ENCODE measurements at regions not wholly inside any gene's neighbourhood (a gene's known extent, or its start where the extent isn't known, plus 50 kb on each side); places are given as distances from the start of the nearest gene placed in this dataset.
"Not testable (repeated sequence)": the region's sequence is repeated elsewhere in the genome, so short reads cannot be mapped to it uniquely, and the experiment has no call there.

DNA sequence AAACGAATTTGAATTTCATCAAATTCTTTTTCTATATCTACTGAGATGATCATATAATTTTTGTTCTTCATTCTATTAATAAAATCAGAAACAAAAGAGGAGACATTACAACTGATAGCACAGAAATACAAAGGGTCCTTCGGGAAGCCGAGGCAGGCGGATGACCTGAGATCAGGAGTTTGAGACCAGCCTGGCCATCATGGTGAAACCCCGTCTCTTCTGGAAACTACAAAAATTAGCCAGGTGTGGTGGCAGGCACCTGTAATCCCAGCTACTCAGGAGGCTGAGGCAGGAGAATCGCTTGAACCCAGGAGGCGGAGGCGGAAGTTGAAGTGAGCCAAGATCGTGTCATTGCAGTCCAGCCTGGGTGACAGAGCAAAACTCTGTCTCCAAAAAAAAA, 113.4 kb downstream of the PMAIP1 start:
- intact Hi-C loops (cut with DNase I); ATAC-seq; DNase-seq; H3K4me3 ChIP-seq (ENCODE audit: low read length); H3K4me1 ChIP-seq (ENCODE audit: control insufficient read depth, insufficient read depth, low read length); H3K27me3 ChIP-seq (ENCODE audit: control insufficient read depth, insufficient read depth); H3K9me3 ChIP-seq (ENCODE audit: control insufficient read depth, low read length); H3K27ac ChIP-seq (ENCODE audit: low read length): not testable (repeated sequence)
- WGBS: 92% methylated on average over 9 of the region's 9 CpGs

DNA sequence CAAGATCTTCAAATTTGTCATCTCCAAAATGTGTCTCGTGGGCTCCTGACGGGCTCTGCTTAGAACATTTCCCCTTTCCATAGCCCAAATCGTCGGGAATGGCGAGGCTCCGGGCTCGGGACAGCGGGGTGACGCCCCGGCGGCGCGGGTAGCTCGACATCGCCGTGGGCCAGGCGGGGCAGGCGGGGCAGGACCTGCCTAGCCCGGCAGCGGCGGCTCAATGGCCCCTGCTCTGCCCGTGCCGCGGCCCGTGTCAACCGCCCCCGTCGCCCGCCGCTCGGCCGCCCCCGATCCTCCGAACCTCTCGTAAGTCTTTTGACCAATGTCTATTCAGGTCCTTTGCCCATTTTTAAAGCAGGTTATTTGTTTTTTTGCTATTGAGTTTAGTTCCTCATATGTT, 111.2 kb downstream of the PMAIP1 start:
- Histone ChIP-seq H3K9me3 (ENCODE audit: control insufficient read depth, low read length) (no peaks in the 10 kb centered on the region), H3K4me3 (ENCODE audit: low read length) (no peak overlapping the region), H3K27me3 (ENCODE audit: control insufficient read depth, insufficient read depth) (no peaks in the 10 kb centered on the region), H3K4me1 (ENCODE audit: control insufficient read depth, insufficient read depth, low read length) (no peaks in the 10 kb centered on the region), H3K27ac (ENCODE audit: low read length) (no peak overlapping the region)
- no peak for DNase-seq
- 97% methylated on average over 35 of the region's 35 CpGs for WGBS
- intact Hi-C loops (cut with DNase I): no loop called here
- ATAC-seq: no peak

DNA sequence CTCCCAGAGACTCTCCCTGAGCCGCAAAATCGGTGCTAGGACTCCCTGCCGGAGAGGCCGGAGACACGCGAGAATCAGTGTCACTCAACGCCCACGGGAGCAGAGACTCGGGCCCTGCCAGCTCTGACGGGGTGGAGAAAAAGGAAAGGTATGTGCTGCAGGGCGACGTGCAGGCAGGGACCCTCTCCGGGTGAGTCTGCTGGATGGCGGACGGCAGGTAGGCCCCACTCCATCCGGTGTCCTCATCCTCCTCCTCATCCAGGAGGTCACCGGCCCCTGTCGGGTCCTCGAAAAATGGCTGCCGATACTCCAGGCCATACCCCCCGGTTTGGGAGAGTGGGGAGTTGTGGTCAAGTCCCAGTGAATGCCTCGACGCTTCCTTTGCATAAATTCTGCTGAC, 110.7 kb downstream of the PMAIP1 start:
- H3K4me3 ChIP-seq (ENCODE audit: low read length): no peak overlapping the region
- intact Hi-C loops (cut with DNase I): no loop called here
- no peaks in the 10 kb centered on the region for H3K4me1 ChIP-seq (ENCODE audit: control insufficient read depth, insufficient read depth, low read length)
- no peaks in the 10 kb centered on the region for H3K9me3 ChIP-seq (ENCODE audit: control insufficient read depth, low read length)
- DNase-seq (no peak), ATAC-seq (no peak)
- H3K27me3 ChIP-seq (ENCODE audit: control insufficient read depth, insufficient read depth): no peaks in the 10 kb centered on the region
- WGBS: 95% methylated on average over 23 of the region's 23 CpGs
- no peak overlapping the region for H3K27ac ChIP-seq (ENCODE audit: low read length)

DNA sequence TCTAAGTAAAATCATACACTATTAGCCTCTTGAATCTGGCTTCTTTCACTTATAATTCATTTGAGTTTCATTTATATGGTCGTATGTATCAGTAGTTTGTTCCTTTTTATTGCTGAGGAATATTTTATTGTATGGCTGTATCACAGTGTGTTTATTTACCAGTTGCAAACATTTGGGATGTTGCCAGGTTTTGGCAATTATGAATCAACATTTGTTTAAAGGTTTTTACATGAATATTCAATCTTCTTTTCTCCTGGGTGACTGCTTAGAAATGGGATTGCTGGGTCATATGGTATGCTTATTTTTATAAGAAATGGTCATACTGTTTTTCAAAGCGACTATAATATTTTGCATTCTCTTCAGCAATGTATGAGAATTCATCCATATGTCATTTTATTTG, 107.9 kb downstream of the PMAIP1 start:
- no peaks in the 10 kb centered on the region for H3K27me3 ChIP-seq (ENCODE audit: control insufficient read depth, insufficient read depth)
- no peak overlapping the region for H3K4me3 ChIP-seq (ENCODE audit: low read length)
- H3K4me1 ChIP-seq (ENCODE audit: control insufficient read depth, insufficient read depth, low read length): no peaks in the 10 kb centered on the region
- H3K9me3 ChIP-seq (ENCODE audit: control insufficient read depth, low read length): no peaks in the 10 kb centered on the region
- no peak overlapping the region for H3K27ac ChIP-seq (ENCODE audit: low read length)
- DNase-seq (no peak), ATAC-seq (no peak)
- WGBS: 61% methylated on average over 2 of the region's 2 CpGs
- intact Hi-C loops (cut with DNase I): no loop called here

DNA sequence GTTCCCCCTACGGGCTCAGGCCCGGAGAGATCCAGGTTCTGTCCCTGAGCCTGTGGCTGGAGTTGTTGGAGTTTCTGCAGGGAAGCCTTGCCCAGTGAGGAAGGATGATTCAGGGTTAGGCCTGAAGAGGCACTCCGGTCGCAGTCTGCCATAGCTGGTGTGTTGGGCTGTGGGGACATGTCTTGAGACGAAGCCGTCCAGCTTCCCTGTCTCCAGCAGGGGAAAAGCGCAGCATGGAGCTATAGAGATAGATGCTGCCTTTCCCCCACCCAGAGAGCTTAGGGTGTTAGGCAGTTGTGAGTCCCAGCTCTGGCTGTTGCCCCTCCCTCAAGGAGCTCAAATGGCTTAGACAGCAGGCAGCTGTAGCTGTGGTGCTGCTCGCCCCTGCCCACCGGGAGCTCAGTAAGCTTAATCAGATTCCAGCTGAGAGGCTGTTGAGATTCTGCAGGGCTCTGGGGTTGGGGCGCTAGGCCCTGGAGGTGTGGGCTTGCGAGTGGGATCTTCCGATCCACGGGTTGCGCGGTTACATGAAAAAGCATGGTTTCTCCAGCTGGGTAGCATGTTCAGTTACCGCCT, 103.9 kb downstream of the PMAIP1 start:
- H3K4me1 ChIP-seq (ENCODE audit: control insufficient read depth, insufficient read depth, low read length): no peaks in the 10 kb centered on the region
- 88% methylated on average over 16 of the region's 16 CpGs for WGBS
- no peak overlapping the region for H3K27ac ChIP-seq (ENCODE audit: low read length)
- ATAC-seq (no peak), DNase-seq (no peak)
- H3K27me3 ChIP-seq (ENCODE audit: control insufficient read depth, insufficient read depth): no peaks in the 10 kb centered on the region
- H3K9me3 ChIP-seq (ENCODE audit: control insufficient read depth, low read length): no peaks in the 10 kb centered on the region
- H3K4me3 ChIP-seq (ENCODE audit: low read length): no peak overlapping the region
- intact Hi-C loops (cut with DNase I): no loop called here

DNA sequence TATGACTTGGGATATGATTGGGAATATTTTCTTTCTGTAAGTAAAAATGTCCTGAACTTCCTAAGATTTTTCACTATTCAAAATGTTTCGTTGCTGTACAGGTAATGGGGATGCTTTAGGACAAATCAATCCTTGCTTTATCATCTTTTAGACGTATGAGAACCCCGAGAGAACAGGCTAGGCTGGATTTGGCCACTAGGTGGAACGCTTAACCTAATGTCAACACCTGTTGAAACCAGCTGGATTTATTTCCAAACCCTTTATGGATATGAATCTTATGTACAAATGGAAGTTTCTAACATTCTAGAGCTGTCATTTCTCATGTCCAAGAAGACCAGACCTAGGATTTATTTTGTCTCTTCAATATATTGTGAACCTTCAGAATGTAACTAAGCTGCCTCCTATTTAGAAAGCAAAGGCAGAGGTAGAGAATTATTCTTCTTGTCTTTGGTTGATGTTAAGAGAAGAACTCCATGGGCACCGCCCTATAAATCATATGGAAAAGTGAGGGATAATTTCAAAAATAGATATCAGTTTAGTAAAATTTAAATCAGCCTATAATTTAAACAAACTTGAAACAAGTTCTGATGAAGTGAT, 96.7 kb downstream of the PMAIP1 start:
- no peaks in the 10 kb centered on the region for H3K4me1 ChIP-seq (ENCODE audit: control insufficient read depth, insufficient read depth, low read length)

DNA sequence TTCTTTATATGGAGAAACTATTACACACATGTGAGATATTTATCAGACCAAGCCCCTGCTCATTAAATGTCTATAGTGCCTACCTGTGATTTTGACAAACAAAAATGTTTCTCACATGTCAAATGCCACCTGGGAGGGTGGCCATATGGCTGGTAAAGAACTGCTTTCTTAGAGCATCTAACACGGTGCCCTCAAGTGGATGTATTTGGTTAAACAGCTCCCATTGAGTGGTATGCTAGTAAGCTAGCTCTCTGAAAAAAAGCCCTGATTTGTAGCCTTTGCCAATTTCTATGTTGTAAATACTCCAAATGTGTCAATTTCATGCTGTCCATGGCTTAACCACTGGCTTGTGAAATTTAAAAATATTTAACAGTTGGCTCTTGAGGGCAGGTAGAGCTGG, 94.6 kb downstream of the PMAIP1 start:
- ATAC-seq: no peak
- DNase-seq: no peak
- Histone ChIP-seq H3K27me3 (ENCODE audit: control insufficient read depth, insufficient read depth) (no peaks in the 10 kb centered on the region), H3K27ac (ENCODE audit: low read length) (no peak overlapping the region), H3K4me3 (ENCODE audit: low read length) (no peak overlapping the region), H3K9me3 (ENCODE audit: control insufficient read depth, low read length) (no peaks in the 10 kb centered on the region), H3K4me1 (ENCODE audit: control insufficient read depth, insufficient read depth, low read length) (no peaks in the 10 kb centered on the region)
- intact Hi-C loops (cut with DNase I): no loop called here
- WGBS: 18% methylated on average over 1 of the region's 1 CpG

More for the DNA sequence above, 96.7 kb downstream of the PMAIP1 start:
- Histone ChIP-seq H3K9me3 (ENCODE audit: control insufficient read depth, low read length) (no peaks in the 10 kb centered on the region), H3K4me3 (ENCODE audit: low read length) (no peak overlapping the region), H3K27me3 (ENCODE audit: control insufficient read depth, insufficient read depth) (no peaks in the 10 kb centered on the region), H3K27ac (ENCODE audit: low read length) (no peak overlapping the region)
- DNase-seq: no peak
- 13% methylated on average over 5 of the region's 5 CpGs for WGBS
- intact Hi-C loops (cut with DNase I): no loop called here
- no peak for ATAC-seq

DNA sequence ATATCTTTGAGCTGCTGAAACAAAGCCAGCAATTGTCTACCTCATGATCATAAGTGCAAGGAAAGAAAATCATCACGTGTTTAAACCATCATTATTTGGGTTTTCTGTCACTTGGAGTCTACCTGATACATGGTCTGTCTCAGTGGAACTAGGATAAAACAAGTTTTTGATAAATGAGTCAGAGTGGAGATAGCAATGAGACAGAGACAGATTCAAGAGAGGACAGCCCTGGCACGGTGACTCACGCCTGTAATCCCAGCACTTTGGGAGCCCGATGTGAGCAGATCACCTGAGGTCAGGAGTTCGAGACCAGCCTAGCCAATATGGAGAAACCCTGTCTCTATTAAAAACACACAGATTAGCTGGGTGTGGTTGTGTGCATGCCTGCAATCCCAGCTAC, 93.8 kb downstream of the PMAIP1 start:
- no peaks in the 10 kb centered on the region for H3K9me3 ChIP-seq (ENCODE audit: control insufficient read depth, low read length)
- 71% methylated on average over 5 of the region's 5 CpGs for WGBS
- no peak for ATAC-seq
- intact Hi-C loops (cut with DNase I): no loop called here
- H3K27me3 ChIP-seq (ENCODE audit: control insufficient read depth, insufficient read depth): no peaks in the 10 kb centered on the region
- no peak overlapping the region for H3K4me3 ChIP-seq (ENCODE audit: low read length)
- no peak for DNase-seq
- no peak overlapping the region for H3K27ac ChIP-seq (ENCODE audit: low read length)
- no peaks in the 10 kb centered on the region for H3K4me1 ChIP-seq (ENCODE audit: control insufficient read depth, insufficient read depth, low read length)

DNA sequence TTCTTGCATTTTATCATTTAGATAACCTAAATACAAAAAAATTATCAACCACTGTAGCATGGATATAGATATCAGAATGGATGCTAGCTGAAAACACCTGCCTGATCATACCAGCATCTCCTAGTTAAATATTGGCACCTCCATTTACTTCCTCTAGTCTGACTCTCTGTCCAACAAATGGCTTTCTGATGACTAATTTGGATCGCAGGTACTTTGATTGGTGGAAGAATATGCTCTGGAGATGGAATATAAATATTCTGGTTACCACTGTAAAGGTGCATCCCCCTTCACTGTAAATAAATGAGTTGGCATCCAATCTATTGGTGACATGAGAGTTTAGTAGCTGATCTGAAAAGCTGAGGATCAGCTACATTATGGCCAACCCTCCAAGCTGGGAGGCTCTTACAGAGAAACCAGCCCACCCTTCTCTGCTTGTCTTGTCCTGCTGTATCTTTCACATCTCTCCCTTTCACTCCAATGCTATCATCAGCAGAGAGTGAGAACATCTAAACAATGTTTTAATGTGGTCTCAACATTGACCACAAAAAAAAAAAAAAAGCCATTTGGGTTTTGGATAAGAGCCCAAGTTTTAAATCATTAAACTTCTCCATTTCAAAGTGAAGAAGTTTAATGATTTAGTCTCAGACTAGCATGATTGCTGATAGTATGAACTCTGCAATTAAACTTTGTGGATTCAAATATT, 90.5 kb downstream of the PMAIP1 start:
- ATAC-seq (no peak), DNase-seq (no peak)
- H3K4me1 ChIP-seq (ENCODE audit: control insufficient read depth, insufficient read depth, low read length): no peaks in the 10 kb centered on the region
- no peaks in the 10 kb centered on the region for H3K27me3 ChIP-seq (ENCODE audit: control insufficient read depth, insufficient read depth)
- H3K4me3 ChIP-seq (ENCODE audit: low read length): no peak overlapping the region
- no peaks in the 10 kb centered on the region for H3K9me3 ChIP-seq (ENCODE audit: control insufficient read depth, low read length)
- no peak overlapping the region for H3K27ac ChIP-seq (ENCODE audit: low read length)
- 76% methylated on average over 1 of the region's 1 CpG for WGBS
- intact Hi-C loops (cut with DNase I): no loop called here

DNA sequence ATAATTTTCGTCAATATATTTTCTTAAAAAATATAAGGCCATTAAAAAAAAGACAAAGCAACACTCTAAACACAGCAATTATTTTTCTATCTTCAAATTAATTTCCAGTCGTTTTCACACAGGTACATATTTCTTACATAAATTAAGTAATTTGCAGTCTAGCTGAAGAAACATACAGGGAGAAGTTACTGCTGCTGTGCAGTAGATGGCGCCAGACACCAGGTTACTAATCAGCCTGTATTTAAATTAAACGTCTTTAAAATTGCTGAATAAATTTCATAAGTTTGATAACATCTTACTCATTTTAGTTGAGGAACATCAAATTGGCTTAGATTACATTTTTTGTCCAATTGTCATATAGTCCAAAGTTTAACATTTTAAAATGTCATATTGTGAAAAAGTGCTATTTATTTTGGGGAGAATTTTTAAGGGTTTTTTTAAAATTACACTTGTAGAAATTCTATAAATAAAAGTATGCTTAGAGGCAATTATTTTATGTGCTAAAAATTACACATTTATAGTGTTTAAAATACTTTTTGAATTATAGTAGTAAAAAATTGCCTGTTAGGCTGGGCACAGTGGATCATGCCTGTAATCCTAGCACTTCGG, 88.4 kb downstream of the PMAIP1 start:
- ATAC-seq: no peak
- Histone ChIP-seq H3K9me3 (ENCODE audit: control insufficient read depth, low read length) (no peaks in the 10 kb centered on the region), H3K4me3 (ENCODE audit: low read length) (no peak overlapping the region), H3K27ac (ENCODE audit: low read length) (no peak overlapping the region), H3K27me3 (ENCODE audit: control insufficient read depth, insufficient read depth) (no peaks in the 10 kb centered on the region), H3K4me1 (ENCODE audit: control insufficient read depth, insufficient read depth, low read length) (no peaks in the 10 kb centered on the region)
- WGBS: 17% methylated on average over 5 of the region's 5 CpGs
- intact Hi-C loops (cut with DNase I): loop anchor here in 3 of 4 donors (5.0 to 10.0 kb wide), 3 partner anchors 557 to 567 kb away; no protein-coding TSS in a partner anchor
- peak in 1 of 3 donors; percentile 30 for DNase-seq

DNA sequence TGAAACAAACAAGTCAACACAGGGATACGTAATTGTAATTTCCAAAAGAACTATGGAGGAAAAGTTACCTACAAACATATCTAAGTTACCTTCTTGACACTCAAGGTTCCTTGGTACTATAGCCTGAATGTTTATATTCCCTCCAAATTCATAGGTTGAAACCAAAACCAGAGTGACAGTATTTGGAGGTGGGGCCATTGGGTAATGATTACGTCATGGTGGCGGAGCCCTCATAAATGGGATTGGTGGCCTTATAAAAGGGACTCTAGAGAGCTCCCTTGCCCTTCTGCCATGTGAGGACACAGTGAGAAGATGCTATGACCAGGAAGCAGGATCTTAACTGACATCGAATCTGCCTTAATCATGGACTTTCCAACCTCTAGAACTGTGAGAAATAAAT, 87.3 kb downstream of the PMAIP1 start:
- ATAC-seq: no peak
- Histone ChIP-seq H3K4me3 (ENCODE audit: low read length) (no peak overlapping the region), H3K4me1 (ENCODE audit: control insufficient read depth, insufficient read depth, low read length) (no peaks in the 10 kb centered on the region), H3K9me3 (ENCODE audit: control insufficient read depth, low read length) (no peaks in the 10 kb centered on the region), H3K27ac (ENCODE audit: low read length) (no peak overlapping the region), H3K27me3 (ENCODE audit: control insufficient read depth, insufficient read depth) (no peaks in the 10 kb centered on the region)
- DNase-seq: no peak
- WGBS: 68% methylated on average over 4 of the region's 4 CpGs
- intact Hi-C loops (cut with DNase I): loop anchor here in 3 of 4 donors (5.0 to 10.0 kb wide), 3 partner anchors 558 to 568 kb away; no protein-coding TSS in a partner anchor

Measured in right cardiac atrium (tissue), 5 donors.